ENCODE measurements at regions not wholly inside any gene's neighbourhood (a gene's known extent, or its start where the extent isn't known, plus 50 kb on each side); places are given as distances from the start of the nearest gene placed in this dataset.

DNA sequence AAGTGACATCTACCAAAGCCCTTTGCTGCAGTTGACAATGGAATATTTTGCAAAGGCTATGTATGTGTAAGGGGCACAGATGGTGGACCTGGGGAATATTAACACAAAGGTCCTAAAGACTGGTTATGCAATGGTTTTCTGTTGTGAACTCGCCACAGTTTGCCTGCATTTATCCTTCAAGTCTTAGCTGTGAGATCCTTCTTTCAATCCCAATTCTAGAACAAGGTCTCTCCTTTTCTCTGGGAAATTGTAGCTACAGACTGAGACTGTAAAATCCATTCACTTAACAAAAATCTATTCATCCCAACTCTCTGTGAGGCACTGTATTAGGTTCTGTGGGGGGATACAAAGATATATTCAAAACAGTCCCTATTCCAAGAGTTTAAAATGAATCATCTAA lies 250.4 kb downstream of the GPM6A start:
- no peak for TF ChIP-seq POLR2AphosphoS5 (IDR thresholded peaks at IDR 0.05)
- TF ChIP-seq, protein P1, sequence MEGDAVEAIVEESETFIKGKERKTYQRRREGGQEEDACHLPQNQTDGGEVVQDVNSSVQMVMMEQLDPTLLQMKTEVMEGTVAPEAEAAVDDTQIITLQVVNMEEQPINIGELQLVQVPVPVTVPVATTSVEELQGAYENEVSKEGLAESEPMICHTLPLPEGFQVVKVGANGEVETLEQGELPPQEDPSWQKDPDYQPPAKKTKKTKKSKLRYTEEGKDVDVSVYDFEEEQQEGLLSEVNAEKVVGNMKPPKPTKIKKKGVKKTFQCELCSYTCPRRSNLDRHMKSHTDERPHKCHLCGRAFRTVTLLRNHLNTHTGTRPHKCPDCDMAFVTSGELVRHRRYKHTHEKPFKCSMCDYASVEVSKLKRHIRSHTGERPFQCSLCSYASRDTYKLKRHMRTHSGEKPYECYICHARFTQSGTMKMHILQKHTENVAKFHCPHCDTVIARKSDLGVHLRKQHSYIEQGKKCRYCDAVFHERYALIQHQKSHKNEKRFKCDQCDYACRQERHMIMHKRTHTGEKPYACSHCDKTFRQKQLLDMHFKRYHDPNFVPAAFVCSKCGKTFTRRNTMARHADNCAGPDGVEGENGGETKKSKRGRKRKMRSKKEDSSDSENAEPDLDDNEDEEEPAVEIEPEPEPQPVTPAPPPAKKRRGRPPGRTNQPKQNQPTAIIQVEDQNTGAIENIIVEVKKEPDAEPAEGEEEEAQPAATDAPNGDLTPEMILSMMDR (IDR thresholded peaks at IDR 0.05), result no peak
- no peak for TF ChIP-seq EP300 (IDR thresholded peaks at IDR 0.05)
- TF ChIP-seq POLR2A (IDR thresholded peaks at IDR 0.05), result no peak

All from upper lobe of left lung (tissue), 4 donors.